AG09319 (cell line): ENCODE measurements at regions not wholly inside any gene's neighbourhood (a gene's known extent, or its start where the extent isn't known, plus 50 kb on each side); places are given as distances from the start of the nearest gene placed in this dataset.

Source experiments
- DNase-seq: peaks from one replicate; pipeline ENCODE4 v3.0.0-alpha.2; 2010; ENCODE audit warnings: low read depth; ENCODE audit errors: extremely low read depth
- CTCF ChIP-seq: IDR thresholded peaks from 2 replicates; pipeline ENCODE4 v1.5.1; 2011; ENCODE audit warnings: low read depth, mild to moderate bottlenecking, inconsistent platforms, low read length, moderate library complexity

- no peak for TF ChIP-seq CTCF
- DNase-seq = no peak
Observed at GRCh38 chr12:28629691-28630090, 439.4 kb downstream of the CCDC91 start.

- no peak for DNase-seq
- TF ChIP-seq CTCF = no peak
Observed at GRCh38 chr12:28631831-28632230, 441.6 kb downstream of the CCDC91 start.

GRCh38 chr12:28640519-28640918 lies 450.3 kb downstream of the CCDC91 start:
- TF ChIP-seq CTCF = no peak

GRCh38 chr12:28645436-28645835 lies 455.2 kb downstream of the CCDC91 start:
- TF ChIP-seq CTCF = no peak
- no peak for DNase-seq

More at GRCh38 chr12:28640519-28640918, 450.3 kb downstream of the CCDC91 start:
- no peak for DNase-seq

- TF ChIP-seq CTCF = no peak
Observed at GRCh38 chr12:28645891-28646290, 455.6 kb downstream of the CCDC91 start.

GRCh38 chr12:28650906-28651305 lies 460.6 kb downstream of the CCDC91 start:
- TF ChIP-seq CTCF = no peak
- no peak for DNase-seq

More at GRCh38 chr12:28645891-28646290, 455.6 kb downstream of the CCDC91 start:
- no peak for DNase-seq

- no peak for TF ChIP-seq CTCF
- DNase-seq = no peak
Observed at GRCh38 chr12:28652239-28652638, 462.0 kb downstream of the CCDC91 start.
